ENCODE measurements at regions not wholly inside any gene's neighbourhood (a gene's known extent, or its start where the extent isn't known, plus 50 kb on each side); places are given as distances from the start of the nearest gene placed in this dataset.
"Not testable (repeated sequence)": the region's sequence is repeated elsewhere in the genome, so short reads cannot be mapped to it uniquely, and the experiment has no call there.

DNA sequence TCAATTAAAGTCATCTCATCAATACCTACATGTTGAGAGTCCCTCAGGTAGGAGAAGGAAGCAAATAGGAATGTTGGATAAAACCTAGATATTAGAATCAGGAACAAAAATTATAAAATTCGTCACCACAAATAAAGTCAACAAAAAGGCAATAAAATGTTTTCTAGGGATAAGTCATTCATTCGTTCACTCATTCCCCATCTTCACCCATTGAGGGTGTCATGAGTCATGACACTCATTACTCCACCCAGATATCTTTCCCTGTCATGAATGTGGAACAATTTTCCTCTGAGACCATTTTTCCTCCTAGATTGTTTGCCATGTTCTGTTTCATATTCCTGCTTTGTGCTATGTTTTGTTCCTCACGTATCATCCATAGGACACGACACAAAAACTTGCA, 50.9 kb upstream of the OLIG3 start:
- H3K27ac Mint-ChIP-seq, result no peak overlapping the region
- peaks cover 10% of the 10 kb centered on the region for H3K4me1 Mint-ChIP-seq
- no peaks in the 10 kb centered on the region for H3K36me3 Mint-ChIP-seq
- no peak overlapping the region for H3K4me3 Mint-ChIP-seq
- H3K27me3 Mint-ChIP-seq, result no peaks in the 10 kb centered on the region
- DNase-seq, result no peak
- peaks cover 1% of the 10 kb centered on the region for H3K9me3 Mint-ChIP-seq

GRCh38 chr6:137547186-137547585, 53.0 kb upstream of the OLIG3 start:
- Mint-ChIP-seq H3K27ac (no peak overlapping the region), H3K27me3 (no peaks in the 10 kb centered on the region), H3K9me3 (peaks cover 1% of the 10 kb centered on the region), H3K4me1 (peaks cover 6% of the 10 kb centered on the region), H3K36me3 (no peaks in the 10 kb centered on the region), H3K4me3 (no peak overlapping the region)
- no peak for DNase-seq

- no peak for DNase-seq
- no peak overlapping the region for H3K27ac Mint-ChIP-seq
- peaks cover 1% of the 10 kb centered on the region for H3K9me3 Mint-ChIP-seq
- H3K36me3 Mint-ChIP-seq, result no peaks in the 10 kb centered on the region
- H3K27me3 Mint-ChIP-seq, result no peaks in the 10 kb centered on the region
- H3K4me1 Mint-ChIP-seq, result peaks cover 3% of the 10 kb centered on the region
- H3K4me3 Mint-ChIP-seq, result no peak overlapping the region
Observed at GRCh38 chr6:137547601-137548000, 53.4 kb upstream of the OLIG3 start.

DNA sequence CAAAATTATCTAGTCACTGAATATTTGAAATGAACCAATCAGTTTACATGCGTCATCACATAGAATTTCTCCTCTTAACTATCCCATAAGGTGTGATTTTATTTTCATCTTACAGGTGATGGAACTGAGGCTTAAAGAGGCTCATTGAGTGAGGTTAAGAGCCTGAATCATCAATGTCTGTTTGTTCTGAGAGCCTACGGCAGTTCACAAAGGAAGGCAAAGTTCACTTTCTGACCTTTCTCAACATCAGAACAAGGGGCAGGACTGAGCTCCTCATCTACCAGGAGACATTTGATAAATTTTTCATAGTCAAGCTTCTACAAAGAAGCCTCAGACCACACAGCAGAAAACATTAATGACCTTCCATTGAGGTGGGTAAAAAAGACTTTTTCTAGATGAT, 54.9 kb upstream of the OLIG3 start:
- DNase-seq, result no peak
- H3K4me3 Mint-ChIP-seq, result no peak overlapping the region
- H3K27me3 Mint-ChIP-seq, result no peaks in the 10 kb centered on the region
- no peaks in the 10 kb centered on the region for H3K4me1 Mint-ChIP-seq
- no peaks in the 10 kb centered on the region for H3K36me3 Mint-ChIP-seq
- peaks cover 1% of the 10 kb centered on the region for H3K9me3 Mint-ChIP-seq
- H3K27ac Mint-ChIP-seq, result no peak overlapping the region

DNA sequence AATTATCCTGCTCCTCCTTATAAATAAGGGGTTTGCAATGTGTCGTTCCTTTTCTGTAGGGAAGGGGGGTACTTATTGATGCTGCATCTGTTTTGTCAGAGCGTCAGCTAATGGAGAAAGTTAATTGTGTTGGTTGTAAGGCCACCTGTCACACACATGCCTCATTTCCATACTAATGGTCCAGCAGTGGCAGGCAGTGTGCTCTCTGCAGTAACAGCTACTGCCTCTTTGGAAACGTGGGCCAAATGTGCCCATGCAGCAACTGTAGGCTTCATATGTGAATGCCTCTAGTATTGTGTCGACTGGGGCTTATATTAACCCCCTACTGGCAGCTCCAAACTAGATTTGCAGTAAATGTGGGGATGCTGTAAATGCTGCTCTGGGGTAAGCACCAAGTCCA, 56.3 kb upstream of the OLIG3 start:
- Mint-ChIP-seq H3K27ac (no peak overlapping the region), H3K4me3 (no peak overlapping the region), H3K36me3 (no peaks in the 10 kb centered on the region), H3K27me3 (no peaks in the 10 kb centered on the region), H3K9me3 (no peaks in the 10 kb centered on the region), H3K4me1 (no peaks in the 10 kb centered on the region)
- DNase-seq, result no peak

GRCh38 chr6:137552146-137552545, 58.0 kb upstream of the OLIG3 start:
- no peaks in the 10 kb centered on the region for H3K4me1 Mint-ChIP-seq
- H3K4me3 Mint-ChIP-seq, result no peak overlapping the region
- DNase-seq, result no peak
- H3K36me3 Mint-ChIP-seq, result no peaks in the 10 kb centered on the region
- no peaks in the 10 kb centered on the region for H3K27me3 Mint-ChIP-seq
- no peak overlapping the region for H3K27ac Mint-ChIP-seq
- peaks cover 3% of the 10 kb centered on the region for H3K9me3 Mint-ChIP-seq

DNA sequence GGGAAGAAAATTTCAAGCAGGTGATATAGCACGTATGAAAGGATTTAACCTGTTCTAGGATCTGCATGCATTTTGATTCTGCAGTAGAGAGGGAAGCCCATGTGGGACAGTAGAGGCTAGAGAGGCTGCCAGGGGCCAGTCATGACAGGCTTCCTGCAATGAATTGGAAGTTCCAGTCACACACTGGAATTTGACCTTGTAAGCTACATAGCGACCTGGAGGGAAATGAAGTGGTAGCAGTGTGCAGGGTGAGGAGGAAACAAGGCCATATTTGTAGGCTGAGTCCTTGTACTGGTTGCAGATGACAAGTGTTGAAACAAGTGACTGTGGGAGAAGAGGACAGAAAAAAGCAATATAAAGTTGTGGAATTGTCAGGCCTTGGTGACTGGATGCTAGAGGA, 58.6 kb upstream of the OLIG3 start:
- no peak for DNase-seq
- H3K36me3 Mint-ChIP-seq, result no peaks in the 10 kb centered on the region
- no peaks in the 10 kb centered on the region for H3K4me1 Mint-ChIP-seq
- no peaks in the 10 kb centered on the region for H3K27me3 Mint-ChIP-seq
- no peak overlapping the region for H3K27ac Mint-ChIP-seq
- no peak overlapping the region for H3K4me3 Mint-ChIP-seq
- H3K9me3 Mint-ChIP-seq, result peaks cover 3% of the 10 kb centered on the region

DNA sequence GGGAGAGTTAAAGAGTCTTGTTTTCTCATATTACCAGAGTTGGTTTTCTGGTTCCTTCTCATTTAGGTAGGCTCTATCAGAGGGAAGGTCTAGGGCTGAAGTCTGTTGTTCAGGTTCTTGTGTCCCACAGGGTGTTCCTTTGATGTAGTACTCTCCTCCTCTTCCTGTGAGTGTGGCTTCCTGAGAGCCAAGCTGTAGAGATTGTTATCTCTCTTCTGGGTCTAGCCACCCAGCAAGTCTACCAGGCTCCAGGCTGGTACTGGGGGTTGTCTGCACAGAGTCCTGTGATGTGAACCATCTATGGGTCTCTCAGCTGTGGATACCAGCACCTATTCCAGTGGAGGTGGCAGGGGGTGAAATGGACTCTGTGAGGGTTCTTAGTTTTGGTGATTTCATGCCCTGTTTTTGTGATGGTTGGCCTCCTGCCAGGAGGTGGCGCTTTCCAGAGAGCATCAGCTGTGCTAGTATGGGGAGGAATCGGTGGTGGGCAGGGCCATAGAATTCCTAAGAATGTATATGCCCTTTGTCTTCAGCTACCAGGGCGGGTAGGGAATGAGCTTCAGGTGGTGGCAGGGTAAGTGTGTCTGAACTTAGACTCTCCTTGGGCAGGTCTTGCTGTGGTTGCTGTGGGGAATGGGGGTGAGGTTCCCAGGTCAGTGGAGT, 65.5 kb upstream of the OLIG3 start:
- H3K27ac Mint-ChIP-seq, result peak overlapping the region; percentile 26
- H3K4me1 Mint-ChIP-seq, result peaks cover 27% of the 10 kb centered on the region
- not testable (repeated sequence) for H3K27me3 Mint-ChIP-seq, DNase-seq, H3K36me3 Mint-ChIP-seq, H3K4me3 Mint-ChIP-seq, H3K9me3 Mint-ChIP-seq

GRCh38 chr6:137560184-137560563, 66.0 kb upstream of the OLIG3 start:
- H3K4me3 Mint-ChIP-seq, result no peak overlapping the region

DNA sequence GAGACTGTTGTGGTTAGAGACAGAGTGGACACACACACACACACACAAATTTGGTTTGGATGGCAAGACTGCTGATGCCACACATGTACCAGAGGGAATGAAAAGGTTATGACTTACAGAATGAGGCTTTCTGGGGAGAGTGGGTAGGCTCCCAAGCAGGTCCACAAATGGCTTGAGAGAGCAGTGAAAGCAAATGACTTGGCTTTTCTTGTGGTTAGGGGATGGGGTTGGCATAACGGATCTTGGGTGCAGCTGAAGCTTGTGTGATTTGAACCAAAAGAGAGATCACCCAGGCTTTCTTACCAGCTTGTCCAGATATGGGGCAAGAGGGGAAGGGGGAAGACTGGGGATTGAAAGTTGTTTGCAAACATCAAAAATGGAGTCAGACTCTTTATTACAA, 73.9 kb upstream of the OLIG3 start:
- H3K4me3 Mint-ChIP-seq, result no peak overlapping the region
- no peaks in the 10 kb centered on the region for H3K27me3 Mint-ChIP-seq
- H3K9me3 Mint-ChIP-seq, result no peaks in the 10 kb centered on the region
- H3K27ac Mint-ChIP-seq, result no peak overlapping the region
- DNase-seq, result no peak
- no peaks in the 10 kb centered on the region for H3K36me3 Mint-ChIP-seq
- H3K4me1 Mint-ChIP-seq, result no peaks in the 10 kb centered on the region

More at GRCh38 chr6:137560184-137560563, 66.0 kb upstream of the OLIG3 start:
- Mint-ChIP-seq H3K36me3 (no peaks in the 10 kb centered on the region), H3K4me1 (peaks cover 27% of the 10 kb centered on the region), H3K27ac (peak overlapping the region; percentile 26), H3K9me3 (peaks cover 9% of the 10 kb centered on the region), H3K27me3 (no peaks in the 10 kb centered on the region)
- DNase-seq, result no peak

DNA sequence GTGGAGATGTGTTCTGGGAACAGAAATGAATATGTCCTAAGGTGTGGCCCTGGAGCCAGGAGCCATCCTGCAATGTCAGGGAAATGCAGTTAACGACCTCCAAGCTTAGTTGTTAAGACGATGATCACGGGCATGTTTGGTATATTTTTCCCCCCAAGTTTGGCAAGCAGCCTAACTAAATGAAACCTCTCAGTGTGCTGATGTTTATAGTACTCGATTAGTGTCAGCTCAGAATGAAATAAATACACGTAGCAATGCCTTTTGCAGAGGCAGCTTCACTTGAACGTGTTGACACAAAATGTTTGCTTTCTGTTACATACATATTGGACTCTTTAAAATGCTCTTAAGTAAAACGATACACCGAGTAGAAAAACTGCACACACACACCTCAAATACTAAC, 76.2 kb upstream of the OLIG3 start:
- Mint-ChIP-seq H3K27ac (no peak overlapping the region), H3K4me1 (no peaks in the 10 kb centered on the region), H3K9me3 (no peaks in the 10 kb centered on the region), H3K27me3 (peaks cover 7% of the 10 kb centered on the region), H3K4me3 (no peak overlapping the region), H3K36me3 (no peaks in the 10 kb centered on the region)
- no peak for DNase-seq

DNA sequence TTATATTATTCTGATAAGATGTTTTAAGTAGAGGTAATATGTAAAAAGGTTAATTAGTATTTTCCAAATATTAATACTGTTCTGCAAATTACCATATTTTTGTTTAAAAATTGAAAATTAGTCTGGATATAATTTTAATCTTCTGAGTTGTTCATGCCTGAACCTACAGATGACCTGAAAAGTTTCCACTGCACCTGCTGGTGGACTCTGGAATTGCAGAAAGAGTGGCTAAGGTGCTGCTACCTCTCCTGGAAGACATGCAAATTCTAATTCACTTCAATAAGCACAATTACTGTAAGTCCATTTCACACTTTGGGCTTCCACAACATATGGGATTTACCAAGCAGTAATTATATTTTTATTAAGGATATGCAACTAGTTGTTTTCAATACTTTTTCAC, 77.7 kb upstream of the OLIG3 start:
- Mint-ChIP-seq H3K4me1 (no peaks in the 10 kb centered on the region), H3K9me3 (no peaks in the 10 kb centered on the region), H3K36me3 (no peaks in the 10 kb centered on the region), H3K4me3 (no peak overlapping the region), H3K27ac (no peak overlapping the region), H3K27me3 (peaks cover 7% of the 10 kb centered on the region)
- DNase-seq, result peak; percentile 45

GRCh38 chr6:137573739-137574138, 79.5 kb upstream of the OLIG3 start:
- H3K9me3 Mint-ChIP-seq, result no peaks in the 10 kb centered on the region
- H3K4me3 Mint-ChIP-seq, result no peak overlapping the region
- H3K27ac Mint-ChIP-seq, result no peak overlapping the region

GRCh38 chr6:137579612-137580011, 85.4 kb upstream of the OLIG3 start:
- no peaks in the 10 kb centered on the region for H3K36me3 Mint-ChIP-seq
- H3K27ac Mint-ChIP-seq, result no peak overlapping the region
- no peak overlapping the region for H3K4me3 Mint-ChIP-seq
- H3K9me3 Mint-ChIP-seq, result no peaks in the 10 kb centered on the region
- no peak for DNase-seq
- H3K27me3 Mint-ChIP-seq, result no peaks in the 10 kb centered on the region
- H3K4me1 Mint-ChIP-seq, result no peaks in the 10 kb centered on the region

More at GRCh38 chr6:137573739-137574138, 79.5 kb upstream of the OLIG3 start:
- Mint-ChIP-seq H3K36me3 (no peaks in the 10 kb centered on the region), H3K27me3 (peaks cover 7% of the 10 kb centered on the region), H3K4me1 (no peaks in the 10 kb centered on the region)
- no peak for DNase-seq

- Mint-ChIP-seq H3K36me3 (no peaks in the 10 kb centered on the region), H3K27me3 (no peaks in the 10 kb centered on the region), H3K4me3 (no peak overlapping the region), H3K9me3 (no peaks in the 10 kb centered on the region), H3K4me1 (no peaks in the 10 kb centered on the region), H3K27ac (no peak overlapping the region)
- DNase-seq, result no peak
Observed at GRCh38 chr6:137581019-137581707, 87.0 kb upstream of the OLIG3 start.

GRCh38 chr6:137583519-137583918, 89.3 kb upstream of the OLIG3 start:
- not testable (repeated sequence) for H3K4me1 Mint-ChIP-seq, H3K36me3 Mint-ChIP-seq, H3K4me3 Mint-ChIP-seq, H3K9me3 Mint-ChIP-seq, H3K27me3 Mint-ChIP-seq, DNase-seq, H3K27ac Mint-ChIP-seq

Data from activated naive CD8-positive, alpha-beta T cell treated with anti-CD3 and anti-CD28 coated beads for 36 hours (primary cell).